Myocyte (in vitro differentiated cells): ENCODE measurements at regions not wholly inside any gene's neighbourhood (a gene's known extent, or its start where the extent isn't known, plus 50 kb on each side); places are given as distances from the start of the nearest gene placed in this dataset.
"Not testable (repeated sequence)": the region's sequence is repeated elsewhere in the genome, so short reads cannot be mapped to it uniquely, and the experiment has no call there.

Source experiments
- DNase-seq: peaks from one replicate; pipeline ENCODE4 v3.0.0-alpha.2; 2012; ENCODE audit warnings: low read depth

GRCh38 chr4:189802884-189803283, 137.8 kb upstream of the FRG1 start:
- no peak for DNase-seq

GRCh38 chr4:189804894-189805293, 135.8 kb upstream of the FRG1 start:
- no peak for DNase-seq

DNA sequence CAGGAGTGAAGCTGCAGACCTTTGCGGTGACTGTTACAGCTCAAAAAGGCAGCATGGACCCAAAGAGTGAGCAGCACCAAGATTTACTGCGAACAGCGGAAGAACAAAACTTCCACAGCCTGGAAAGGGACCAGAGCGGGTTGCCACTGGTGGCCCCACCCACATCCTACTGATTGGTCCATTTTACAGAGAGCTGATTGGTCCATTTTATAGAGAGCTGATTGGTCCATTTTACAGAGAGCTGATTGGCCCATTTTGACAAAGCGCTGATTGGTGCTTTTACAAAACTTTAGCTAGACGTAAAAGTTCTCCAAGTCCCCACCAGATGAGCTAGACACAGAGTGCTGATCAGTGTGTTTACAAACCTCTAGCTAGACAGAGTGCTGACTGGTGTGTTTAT, 134.2 kb upstream of the FRG1 start:
- DNase-seq: no peak

- no peak for DNase-seq
Observed at GRCh38 chr4:189807031-189807430, 133.6 kb upstream of the FRG1 start.

DNA sequence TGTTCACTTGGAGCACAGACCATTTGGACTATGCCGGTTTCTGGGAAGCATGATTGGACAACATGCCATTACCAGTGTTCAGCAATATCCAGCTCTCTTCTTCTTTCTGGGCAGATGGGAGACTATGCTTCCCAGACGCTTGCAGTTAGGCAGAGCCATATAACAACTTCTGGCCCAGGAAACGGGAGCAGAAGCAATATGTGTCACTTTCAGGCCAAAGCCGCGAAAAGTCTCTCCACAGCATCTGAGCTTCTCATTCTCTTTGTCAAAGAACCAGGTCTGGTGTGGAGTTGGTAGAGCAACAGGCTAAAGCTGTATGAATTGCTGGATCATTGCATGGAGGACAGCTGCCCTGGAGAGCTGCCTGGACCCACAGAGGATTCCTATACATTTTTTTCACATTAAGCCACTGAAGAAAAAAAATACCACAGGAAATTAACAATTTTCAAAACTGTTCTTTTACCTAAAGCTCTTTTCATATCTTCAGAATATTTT, 131.4 kb upstream of the FRG1 start:
- DNase-seq: no peak

- DNase-seq: no peak
Observed at GRCh38 chr4:189809839-189810238, 130.8 kb upstream of the FRG1 start.

DNA sequence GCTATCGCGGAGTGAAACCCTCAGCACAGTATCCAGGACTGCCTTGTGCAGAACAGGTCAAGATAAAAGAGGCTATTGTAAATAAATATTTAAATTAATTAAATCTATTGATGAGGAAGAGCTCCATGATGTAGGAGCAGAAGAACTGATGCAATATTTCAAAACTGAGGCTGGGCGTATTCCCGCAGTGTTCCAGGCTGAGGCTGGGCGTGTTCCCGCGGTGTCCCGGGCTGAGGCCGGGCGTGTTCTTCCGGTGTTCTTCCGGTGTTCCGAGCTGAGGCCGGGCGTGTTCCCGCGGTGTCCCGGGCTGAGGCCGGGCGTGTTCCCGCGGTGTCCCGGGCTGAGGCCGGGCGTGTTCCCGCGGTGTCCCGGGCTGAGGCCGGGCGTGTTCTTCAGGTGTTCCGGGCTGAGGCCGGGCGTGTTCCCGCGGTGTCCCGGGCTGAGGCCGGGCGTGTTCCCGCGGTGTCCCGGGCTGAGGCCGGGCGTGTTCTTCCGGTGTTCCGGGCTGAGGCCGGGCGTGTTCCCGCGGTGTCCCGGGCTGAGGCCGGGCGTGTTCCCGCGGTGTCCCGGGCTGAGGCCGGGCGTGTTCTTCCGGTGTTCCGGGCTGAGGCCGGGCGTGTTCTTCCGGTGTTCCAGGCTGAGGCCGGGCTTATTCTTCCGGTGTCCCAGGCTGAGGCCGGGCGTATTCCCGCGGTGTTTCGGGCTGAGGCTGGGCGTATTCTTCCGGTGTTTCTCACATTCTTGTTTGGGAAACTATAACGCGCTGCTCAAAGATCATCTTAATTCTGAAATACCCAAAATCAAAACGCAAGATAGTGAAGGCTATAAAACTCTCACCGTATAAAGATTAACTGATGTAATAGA, 130.1 kb upstream of the FRG1 start:
- not testable (repeated sequence) for DNase-seq

DNA sequence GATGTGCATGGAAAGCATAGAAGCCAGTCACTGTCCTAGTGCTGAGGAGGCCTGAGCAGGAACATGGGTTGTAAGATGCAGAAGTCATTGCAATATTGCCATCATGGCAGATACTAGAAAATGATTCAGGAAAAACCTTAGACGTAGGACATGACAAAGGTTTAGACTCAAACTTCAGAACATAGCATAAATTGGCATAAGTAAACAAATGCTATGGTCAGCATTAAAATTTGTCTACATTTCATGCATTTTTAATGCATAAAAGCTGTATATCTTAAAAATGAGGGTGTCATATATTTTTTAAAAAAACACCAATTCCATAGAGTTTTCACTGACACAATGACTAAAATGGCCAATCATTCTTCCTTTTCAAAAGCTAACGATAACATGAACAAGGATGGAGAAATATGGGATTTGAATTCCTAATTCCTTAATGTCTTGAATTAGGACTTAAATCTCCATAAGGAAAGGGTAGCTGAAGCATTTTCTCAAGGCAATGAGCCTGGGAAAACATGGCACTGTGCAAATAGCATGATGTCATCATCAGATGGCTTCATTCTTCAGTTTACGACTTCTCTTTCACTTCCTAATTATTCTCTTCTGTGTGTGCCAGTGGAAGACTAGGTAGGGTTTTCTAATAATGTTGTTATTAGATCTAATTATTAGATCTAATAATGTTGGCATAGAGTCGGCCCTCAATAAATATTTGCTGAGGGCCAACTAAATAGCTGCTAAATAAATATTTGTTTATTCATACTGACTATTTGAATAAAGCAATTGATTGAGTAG, 125.1 kb upstream of the FRG1 start:
- no peak for DNase-seq

DNA sequence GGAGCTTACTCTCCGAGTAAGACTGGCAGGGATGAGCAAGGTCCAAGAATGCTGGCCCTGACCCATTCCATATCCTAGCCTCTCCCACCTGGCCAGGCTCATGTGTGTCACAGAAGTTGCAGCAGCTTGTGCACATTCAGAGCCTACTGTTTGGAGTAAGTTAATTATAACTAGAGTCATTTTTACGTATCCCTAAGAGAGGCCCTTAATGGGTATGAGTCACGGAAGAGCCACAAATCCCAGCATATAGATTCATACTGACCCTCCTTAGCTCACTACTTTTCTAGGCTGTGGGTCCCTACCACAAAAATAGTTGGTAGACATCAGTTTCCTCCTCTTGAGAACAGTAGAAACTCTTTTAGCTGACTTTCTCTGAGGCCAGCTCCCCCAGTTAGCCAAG, 118.3 kb upstream of the FRG1 start:
- no peak for DNase-seq

DNA sequence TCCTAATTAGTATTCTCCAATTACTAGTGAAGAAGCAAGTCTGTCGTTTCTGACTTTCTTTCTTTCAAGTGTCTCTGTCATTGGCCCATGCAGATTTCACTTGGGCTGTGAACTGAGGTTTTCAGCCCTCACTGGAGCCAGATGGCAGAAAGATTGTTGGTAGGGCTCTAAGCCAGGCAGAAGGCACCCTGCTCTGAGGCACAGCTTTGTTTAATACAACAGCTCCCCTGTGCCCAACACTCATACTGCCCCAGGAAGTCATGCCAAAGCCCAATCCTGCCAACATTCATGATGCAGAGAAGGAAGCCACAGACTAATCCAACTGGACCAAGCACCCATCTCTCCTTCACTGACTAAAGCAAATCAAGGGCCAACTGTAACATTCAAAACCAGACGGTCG, 117.1 kb upstream of the FRG1 start:
- DNase-seq: no peak

DNA sequence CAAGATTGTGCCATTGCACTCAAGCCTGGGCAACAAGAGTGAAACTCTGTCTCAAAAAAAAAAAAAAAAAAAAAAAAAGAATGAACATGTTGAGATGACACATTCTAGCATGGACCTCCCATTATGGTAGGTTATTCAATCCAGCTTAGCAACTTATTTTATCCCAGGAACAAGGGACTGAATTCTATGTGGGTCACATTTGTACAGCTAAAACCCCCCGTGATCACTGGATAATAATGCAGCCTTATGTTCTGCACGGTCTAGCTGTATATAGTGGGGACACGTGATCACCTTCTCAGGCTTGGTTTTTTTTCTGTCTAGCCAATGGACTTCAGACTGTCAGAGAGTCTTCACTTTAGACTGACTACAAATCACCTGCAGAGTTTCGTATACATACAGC, 115.2 kb upstream of the FRG1 start:
- DNase-seq: no peak

GRCh38 chr4:189826657-189827056, 114.0 kb upstream of the FRG1 start:
- no peak for DNase-seq

DNA sequence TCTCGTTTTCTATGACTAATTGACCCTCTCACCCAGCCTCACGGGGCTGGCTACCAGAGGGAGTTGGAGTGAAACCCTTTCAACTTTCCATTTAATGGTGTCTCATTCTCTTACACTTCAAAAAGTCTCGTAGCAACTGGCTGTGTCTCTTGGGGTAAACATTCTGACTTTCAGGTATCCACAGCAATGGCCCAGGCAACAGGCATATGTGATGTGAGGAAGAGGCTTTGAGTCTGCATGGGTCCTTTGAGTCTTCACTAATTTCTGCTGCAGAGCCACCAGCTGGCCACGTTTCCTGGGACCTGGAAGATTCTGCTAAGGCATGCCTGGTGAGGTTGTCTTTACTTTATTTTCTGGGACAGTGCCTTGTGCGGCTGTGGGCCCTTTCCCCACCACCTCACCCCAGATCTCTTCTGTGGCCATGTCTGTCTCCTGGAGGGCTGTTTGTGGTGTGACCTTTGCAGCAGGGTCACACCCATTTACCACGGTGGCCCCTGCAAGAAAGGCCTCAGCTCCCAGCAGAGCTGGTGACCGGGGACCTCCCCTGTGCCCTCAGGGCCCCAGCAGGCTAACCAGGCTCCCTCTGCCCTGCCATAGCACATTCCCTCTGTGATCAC, 112.5 kb upstream of the FRG1 start:
- no peak for DNase-seq

- DNase-seq: no peak
Observed at GRCh38 chr4:189832528-189832927, 108.1 kb upstream of the FRG1 start.

DNA sequence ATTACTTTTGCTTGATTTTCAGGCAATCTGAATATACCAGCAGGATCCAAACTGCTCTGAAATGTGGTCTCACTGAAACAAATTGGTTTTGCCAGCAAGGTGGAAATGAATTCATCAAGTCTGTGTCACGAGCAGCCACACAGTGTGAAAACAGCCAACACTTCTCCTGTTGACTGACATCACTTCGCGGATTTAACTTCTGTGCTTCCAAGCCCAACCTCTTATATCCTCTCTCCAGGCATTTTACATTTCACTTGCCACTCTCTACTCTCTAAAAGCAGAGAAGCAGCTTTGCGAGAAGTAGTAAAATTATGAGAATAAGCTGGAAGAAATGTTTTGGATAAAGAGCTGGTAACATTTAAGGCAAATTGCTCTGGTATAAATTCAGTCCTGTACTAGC, 106.1 kb upstream of the FRG1 start:
- no peak for DNase-seq

- no peak for DNase-seq
Observed at GRCh38 chr4:189835505-189835904, 105.2 kb upstream of the FRG1 start.

GRCh38 chr4:189837471-189837870, 103.2 kb upstream of the FRG1 start:
- no peak for DNase-seq

GRCh38 chr4:189838821-189839497, 101.7 kb upstream of the FRG1 start:
- DNase-seq: no peak

- DNase-seq: no peak
Observed at GRCh38 chr4:189840356-189840755, 100.3 kb upstream of the FRG1 start.

- no peak for DNase-seq
Observed at GRCh38 chr4:189843413-189844009, 97.2 kb upstream of the FRG1 start.
